Peyer's patch (tissue), 4 donors: ENCODE measurements at regions not wholly inside any gene's neighbourhood (a gene's known extent, or its start where the extent isn't known, plus 50 kb on each side); places are given as distances from the start of the nearest gene placed in this dataset.

Experiments
- CTCF ChIP-seq, 6 experiments: fragments of 450-650 bp in 4 of 6; fragments of 200-600 bp in 2 of 6; sonication (generic) in 1 of 6; IDR thresholded peaks; one replicate each; pipeline ENCODE4 v1.5.1; 2017 to 2019; ENCODE audit warnings: antibody characterized with exemption in 6 of 6, mild to moderate bottlenecking in 3 of 6, moderate library complexity in 1 of 6
- POLR2A ChIP-seq, 2 donors: fragments of 450-650 bp; IDR thresholded peaks; one replicate each; pipeline ENCODE4 v1.5.1; 2017; ENCODE audit warnings: antibody characterized with exemption in 2 of 2, mild to moderate bottlenecking in 2 of 2, moderate library complexity in 2 of 2

- TF ChIP-seq POLR2A (IDR thresholded peaks at IDR 0.05) (no peak), CTCF (IDR thresholded peaks at IDR 0.05) (no peak)
These were observed 228.6 kb upstream of the E2F7 start for GRCh38 chr12:77294016-77294415.
